H9 (cell line): ENCODE measurements at regions not wholly inside any gene's neighbourhood (a gene's known extent, or its start where the extent isn't known, plus 50 kb on each side); places are given as distances from the start of the nearest gene placed in this dataset.

Source experiments
- DNase-seq: peaks from one replicate; pipeline ENCODE4 v3.0.0-alpha.2; 2017
- H2AFZ ChIP-seq: one replicate; pipeline ENCODE4 v1.6.1; 2013; ENCODE audit warnings: mild to moderate bottlenecking, low read length, control low read depth, moderate library complexity
- H2AK5ac ChIP-seq: 2 replicates; pipeline ENCODE4 v1.6.1; 2013; ENCODE audit warnings: low read length, control low read depth, mixed read lengths; ENCODE audit not compliant: insufficient read length
- H2BK120ac ChIP-seq: one replicate; pipeline ENCODE4 v1.6.1; 2013; ENCODE audit warnings: low read depth, mild to moderate bottlenecking, low read length, control low read depth, inconsistent platforms; ENCODE audit not compliant: poor library complexity, severe bottlenecking
- H2BK12ac ChIP-seq: 2 replicates; pipeline ENCODE4 v1.6.1; 2013; ENCODE audit warnings: low read length, control low read depth, mixed read lengths, low read depth; ENCODE audit not compliant: insufficient read length
- H2BK15ac ChIP-seq: 2 replicates; pipeline ENCODE4 v1.6.1; 2013; ENCODE audit warnings: low read depth, low read length, control low read depth
- H2BK20ac ChIP-seq: one replicate; pipeline ENCODE4 v1.6.1; 2013; ENCODE audit warnings: low read depth, mild to moderate bottlenecking, low read length, control low read depth, inconsistent platforms; ENCODE audit not compliant: poor library complexity, severe bottlenecking
- H2BK5ac ChIP-seq: 2 replicates; pipeline ENCODE4 v1.6.1; 2013; ENCODE audit warnings: low read length, control low read depth, mixed read lengths; ENCODE audit not compliant: insufficient read length
- H3K14ac ChIP-seq: 2 replicates; pipeline ENCODE4 v1.6.1; 2013; ENCODE audit warnings: low read length, control low read depth; ENCODE audit not compliant: insufficient read depth
- H3K18ac ChIP-seq: 2 replicates; pipeline ENCODE4 v1.6.1; 2013; ENCODE audit warnings: low read depth, mild to moderate bottlenecking, mixed read lengths, low read length, control low read depth; ENCODE audit not compliant: insufficient read length
- H3K23ac ChIP-seq: 2 replicates; pipeline ENCODE4 v1.6.1; 2013; ENCODE audit warnings: low read length, control low read depth, mixed read lengths, low read depth; ENCODE audit not compliant: insufficient read length
- H3K23me2 ChIP-seq: 2 replicates; pipeline ENCODE4 v1.6.1; 2013; ENCODE audit warnings: low read depth, mild to moderate bottlenecking, mixed read lengths, low read length, control low read depth; ENCODE audit not compliant: insufficient read length, poor library complexity, severe bottlenecking
- H3K27ac ChIP-seq: 2 replicates; pipeline ENCODE4 v1.5.1; 2013; ENCODE audit warnings: low read length, control low read depth, mixed read lengths, low read depth; ENCODE audit not compliant: insufficient read length
- H3K27me3 ChIP-seq: 2 replicates; pipeline ENCODE4 v1.6.1; 2013; ENCODE audit warnings: low read length, control low read depth, inconsistent platforms; ENCODE audit not compliant: insufficient read depth
- H3K4ac ChIP-seq: 2 replicates; pipeline ENCODE4 v1.6.1; 2013; ENCODE audit warnings: low read depth, mild to moderate bottlenecking, control low read depth, inconsistent platforms, low read length, moderate library complexity
- H3K4me1 ChIP-seq: 2 replicates; pipeline ENCODE4 v1.6.1; 2013; ENCODE audit warnings: low read length, control low read depth, inconsistent platforms; ENCODE audit not compliant: insufficient read depth
- H3K4me2 ChIP-seq: 2 replicates; pipeline ENCODE4 v1.6.1; 2013; ENCODE audit warnings: low read length, control low read depth, mixed read lengths; ENCODE audit not compliant: insufficient read length, insufficient read depth
- H3K56ac ChIP-seq: 2 replicates; pipeline ENCODE4 v1.6.1; 2013; ENCODE audit warnings: low read depth, mild to moderate bottlenecking, mixed read lengths, low read length, control low read depth; ENCODE audit not compliant: insufficient read length
- H3K79me1 ChIP-seq: 2 replicates; pipeline ENCODE4 v1.6.1; 2013; ENCODE audit warnings: low read depth, mild to moderate bottlenecking, moderate library complexity, low read length, control low read depth, inconsistent platforms; ENCODE audit not compliant: insufficient read depth, poor library complexity, severe bottlenecking
- H3K79me2 ChIP-seq: 2 replicates; pipeline ENCODE4 v1.6.1; 2013; ENCODE audit warnings: low read length, control low read depth, inconsistent platforms; ENCODE audit not compliant: insufficient read depth
- H3K9ac ChIP-seq: 2 replicates; pipeline ENCODE4 v1.6.1; 2013; ENCODE audit warnings: low read length, control low read depth, mixed read lengths; ENCODE audit not compliant: insufficient read length; ENCODE audit errors: extremely low read depth
- H3K9me3 ChIP-seq: one replicate; pipeline ENCODE4 v1.6.1; 2013; ENCODE audit warnings: low read depth, low read length, inconsistent platforms; ENCODE audit not compliant: control insufficient read depth
- H3T11ph ChIP-seq: one replicate; pipeline ENCODE4 v1.6.1; 2013; ENCODE audit warnings: mild to moderate bottlenecking, low read length, control low read depth, inconsistent platforms
- H4K20me1 ChIP-seq: one replicate; pipeline ENCODE4 v1.6.1; 2013; ENCODE audit not compliant: control insufficient read depth, insufficient read length, insufficient read depth
- H4K5ac ChIP-seq: 2 replicates; pipeline ENCODE4 v1.6.1; 2013; ENCODE audit warnings: low read depth, mild to moderate bottlenecking, mixed read lengths, low read length, control low read depth; ENCODE audit not compliant: insufficient read length
- H4K8ac ChIP-seq: replicated peaks from 2 replicates; pipeline ENCODE4 v1.6.1; 2013; ENCODE audit warnings: low read length, control low read depth, mixed read lengths, low read depth; ENCODE audit not compliant: insufficient read length
- H4K91ac ChIP-seq: 2 replicates; pipeline ENCODE4 v1.6.1; 2013; ENCODE audit warnings: low read depth, mild to moderate bottlenecking, moderate library complexity, mixed read lengths, low read length, control low read depth; ENCODE audit not compliant: insufficient read length
- H3K27ac Mint-ChIP-seq, 3 experiments: 2 replicates in 2 of 3; 3 replicates in 1 of 3; pipeline ENCODE4 v1.8.0; 2020 to 2021; ENCODE audit warnings: mixed read lengths in 3 of 3, mild to moderate bottlenecking in 1 of 3, moderate library complexity in 1 of 3
- H3K27me3 Mint-ChIP-seq: 2 replicates; pipeline ENCODE4 v1.8.0; 2021; ENCODE audit warnings: low read depth, mild to moderate bottlenecking, moderate library complexity, mixed read lengths
- H3K36me3 Mint-ChIP-seq, 3 experiments: 2 replicates in 2 of 3; 3 replicates in 1 of 3; pipeline ENCODE4 v1.8.0; 2020 to 2021; ENCODE audit warnings: low read depth in 3 of 3, mixed read lengths in 3 of 3; ENCODE audit not compliant: insufficient read depth in 1 of 3
- H3K4me1 Mint-ChIP-seq, 2 experiments: 2 replicates each; pipeline ENCODE4 v1.8.0; 2020; ENCODE audit warnings: mixed read lengths in 2 of 2
- H3K4me3 Mint-ChIP-seq, 2 experiments: 2 replicates in 1 of 2; 3 replicates in 1 of 2; pipeline ENCODE4 v1.8.0; 2020 to 2021; ENCODE audit warnings: mild to moderate bottlenecking in 2 of 2, mixed read lengths in 2 of 2, moderate library complexity in 1 of 2
- H3K9me3 Mint-ChIP-seq, 2 experiments: 2 replicates in 1 of 2; 3 replicates in 1 of 2; pipeline ENCODE4 v1.8.0; 2020; ENCODE audit warnings: mild to moderate bottlenecking in 2 of 2, mixed read lengths in 2 of 2, moderate library complexity in 1 of 2
- CTCF ChIP-seq: fragments of 200-600 bp; sonication (generic); conservative IDR thresholded peaks from 3 replicates; pipeline ENCODE4 v1.8.0; 2021; ENCODE audit warnings: antibody characterized with exemption, mild to moderate bottlenecking
- WGBS: extraction: QIAGEN DNeasy Blood & Tissue Kit; methylation state at CpG from one replicate; pipeline ENCODE4 v1.1.7; 2013; ENCODE audit warnings: missing lambda C conversion rate, low lambda C conversion rate, mixed read lengths; ENCODE audit not compliant: insufficient read length; ENCODE audit errors: extremely low coverage; 5-methylcytosine and 5-hydroxymethylcytosine counted together

GRCh38 chr18:40056079-40056692, 1898.8 kb upstream of the PIK3C3 start:
- no peaks in the 10 kb centered on the region for H3K4me1 ChIP-seq
- no peak overlapping the region for H3K27ac Mint-ChIP-seq
- H4K91ac ChIP-seq = no peak overlapping the region
- no peak overlapping the region for H3K18ac ChIP-seq
- no peak for DNase-seq
- H2BK120ac ChIP-seq = no peak overlapping the region
- no peaks in the 10 kb centered on the region for H3K27me3 ChIP-seq
- H4K8ac ChIP-seq = no peak overlapping the region
- WGBS = no CpG with 5 or more reads among the region's 2 CpGs
- H3K23me2 ChIP-seq = no peaks in the 10 kb centered on the region
- no peak overlapping the region for H2AFZ ChIP-seq
- H3K4me3 Mint-ChIP-seq = no peak overlapping the region
- H3K4me1 Mint-ChIP-seq = peaks cover 0 to 2% of the 10 kb centered on the region in 2 experiments; a peak in 2 of 4 replicates
- no peak for TF ChIP-seq CTCF
- no peak overlapping the region for H3K56ac ChIP-seq
- H4K5ac ChIP-seq = no peak overlapping the region
- no peaks in the 10 kb centered on the region for H3K79me2 ChIP-seq
- H2BK5ac ChIP-seq = no peak overlapping the region
- no peak overlapping the region for H2BK12ac ChIP-seq
- no peak overlapping the region for H3K4ac ChIP-seq
- H3K9me3 ChIP-seq = no peaks in the 10 kb centered on the region
- H2BK20ac ChIP-seq = no peak overlapping the region
- H3K27ac ChIP-seq = no peak overlapping the region
- no peak overlapping the region for H3K14ac ChIP-seq
- H3K27me3 Mint-ChIP-seq = no peaks in the 10 kb centered on the region
- no peak overlapping the region for H3T11ph ChIP-seq
- H4K20me1 ChIP-seq = no peaks in the 10 kb centered on the region
- H3K23ac ChIP-seq = no peak overlapping the region
- H3K4me2 ChIP-seq = no peak overlapping the region
- no peak overlapping the region for H3K9ac ChIP-seq
- H2AK5ac ChIP-seq = no peak overlapping the region
- no peak overlapping the region for H2BK15ac ChIP-seq
- no peaks in the 10 kb centered on the region for H3K36me3 Mint-ChIP-seq
- no peaks in the 10 kb centered on the region for H3K79me1 ChIP-seq
- H3K9me3 Mint-ChIP-seq = no peaks in the 10 kb centered on the region
